T-helper 1 cell treated with Interleukin-12 subunit alpha and Interleukin-12 subunit beta and Interleukin-4 antibody, amounts not matched to agents 30 ng/mL and 1 ng/mL, for 36 hours (primary cell): ENCODE measurements at regions not wholly inside any gene's neighbourhood (a gene's known extent, or its start where the extent isn't known, plus 50 kb on each side); places are given as distances from the start of the nearest gene placed in this dataset.

Source experiments
- intact Hi-C: fragments of 100-400 bp; cut with micrococcal nuclease; formaldehyde crosslinking; loops from one replicate; pipeline ENCODE4 v1.15.1; 2024

- intact Hi-C loops: no loop called here
These were observed 163.2 kb upstream of the RPL38 start for GRCh38 chr17:74040291-74040690.

- intact Hi-C loops: no loop called here
These were observed 162.7 kb upstream of the RPL38 start for GRCh38 chr17:74040729-74041128.

- intact Hi-C loops: no loop called here
These were observed 161.4 kb upstream of the RPL38 start for GRCh38 chr17:74041869-74042640.

- intact Hi-C loops: no loop called here
These were observed 160.6 kb upstream of the RPL38 start for GRCh38 chr17:74042744-74043486.

- intact Hi-C loops: no loop called here
These were observed 159.5 kb upstream of the RPL38 start for GRCh38 chr17:74043976-74044375.

GRCh38 chr17:74045608-74046280 lies 157.7 kb upstream of the RPL38 start:
- intact Hi-C loops: no loop called here

GRCh38 chr17:74049167-74049966 lies 154.1 kb upstream of the RPL38 start:
- intact Hi-C loops: no loop called here

GRCh38 chr17:74049967-74050458 lies 153.5 kb upstream of the RPL38 start:
- intact Hi-C loops: no loop called here

GRCh38 chr17:74051348-74051747 lies 152.1 kb upstream of the RPL38 start:
- intact Hi-C loops: no loop called here

- intact Hi-C loops: no loop called here
These were observed 150.3 kb upstream of the RPL38 start for GRCh38 chr17:74052993-74053711.

- intact Hi-C loops: no loop called here
These were observed 149.8 kb upstream of the RPL38 start for GRCh38 chr17:74053712-74054078.

- intact Hi-C loops: no loop called here
These were observed 149.2 kb upstream of the RPL38 start for GRCh38 chr17:74054249-74054648.

GRCh38 chr17:74055508-74056160 lies 147.8 kb upstream of the RPL38 start:
- intact Hi-C loops: no loop called here

- intact Hi-C loops: no loop called here
These were observed 143.8 kb upstream of the RPL38 start for GRCh38 chr17:74059479-74060240.

- intact Hi-C loops: no loop called here
These were observed 141.7 kb upstream of the RPL38 start for GRCh38 chr17:74061758-74062157.

GRCh38 chr17:74062234-74062633 lies 141.2 kb upstream of the RPL38 start:
- intact Hi-C loops: no loop called here

- intact Hi-C loops: no loop called here
These were observed 140.0 kb upstream of the RPL38 start for GRCh38 chr17:74063439-74063838.

- intact Hi-C loops: no loop called here
These were observed 133.1 kb upstream of the RPL38 start for GRCh38 chr17:74070374-74070773.

GRCh38 chr17:74070998-74071679 lies 132.3 kb upstream of the RPL38 start:
- intact Hi-C loops: no loop called here
